Breast epithelium (tissue), 3 donors: ENCODE measurements at regions not wholly inside any gene's neighbourhood (a gene's known extent, or its start where the extent isn't known, plus 50 kb on each side); places are given as distances from the start of the nearest gene placed in this dataset.
"Not testable (repeated sequence)": the region's sequence is repeated elsewhere in the genome, so short reads cannot be mapped to it uniquely, and the experiment has no call there.

ENCODE experiments used
- POLR2A ChIP-seq: fragments of 450-650 bp; IDR thresholded peaks from one replicate; pipeline ENCODE4 v1.6.1; 2016; ENCODE audit warnings: antibody characterized with exemption, mild to moderate bottlenecking, moderate library complexity
- POLR2AphosphoS5 ChIP-seq, 3 donors: sonication (generic); formaldehyde crosslinking; IDR thresholded peaks; one replicate each; pipeline ENCODE4 v1.6.1; 2017; ENCODE audit warnings: antibody characterized with exemption in 3 of 3
- TF ChIP-seq, protein P1 (sequence below), 3 donors: fragments of 450-650 bp; IDR thresholded peaks; one replicate each; pipeline ENCODE4 v1.5.1; 2016 to 2017; ENCODE audit warnings: antibody characterized with exemption in 3 of 3, mild to moderate bottlenecking in 3 of 3, moderate library complexity in 3 of 3

DNA sequence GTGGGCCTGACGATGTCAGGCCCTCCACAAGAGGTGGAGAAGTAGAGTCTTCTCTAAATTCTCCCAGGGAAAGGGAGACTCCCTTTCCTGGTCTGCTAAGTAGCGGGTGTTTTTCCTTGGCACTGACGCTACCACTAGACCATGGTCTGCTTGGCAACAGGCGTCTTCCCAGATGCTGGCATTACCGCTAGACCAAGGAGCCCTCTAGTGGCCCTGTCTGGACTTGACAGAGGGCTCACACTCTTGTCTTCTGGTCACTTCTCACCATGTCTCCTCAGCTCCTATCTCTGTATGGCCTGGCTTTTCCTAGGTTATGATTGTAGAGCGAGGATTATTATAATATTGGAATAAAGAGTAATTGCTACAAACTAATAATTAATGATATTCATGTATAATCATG, 51.1 kb upstream of the RASSF6 start:
- TF ChIP-seq, protein P1, sequence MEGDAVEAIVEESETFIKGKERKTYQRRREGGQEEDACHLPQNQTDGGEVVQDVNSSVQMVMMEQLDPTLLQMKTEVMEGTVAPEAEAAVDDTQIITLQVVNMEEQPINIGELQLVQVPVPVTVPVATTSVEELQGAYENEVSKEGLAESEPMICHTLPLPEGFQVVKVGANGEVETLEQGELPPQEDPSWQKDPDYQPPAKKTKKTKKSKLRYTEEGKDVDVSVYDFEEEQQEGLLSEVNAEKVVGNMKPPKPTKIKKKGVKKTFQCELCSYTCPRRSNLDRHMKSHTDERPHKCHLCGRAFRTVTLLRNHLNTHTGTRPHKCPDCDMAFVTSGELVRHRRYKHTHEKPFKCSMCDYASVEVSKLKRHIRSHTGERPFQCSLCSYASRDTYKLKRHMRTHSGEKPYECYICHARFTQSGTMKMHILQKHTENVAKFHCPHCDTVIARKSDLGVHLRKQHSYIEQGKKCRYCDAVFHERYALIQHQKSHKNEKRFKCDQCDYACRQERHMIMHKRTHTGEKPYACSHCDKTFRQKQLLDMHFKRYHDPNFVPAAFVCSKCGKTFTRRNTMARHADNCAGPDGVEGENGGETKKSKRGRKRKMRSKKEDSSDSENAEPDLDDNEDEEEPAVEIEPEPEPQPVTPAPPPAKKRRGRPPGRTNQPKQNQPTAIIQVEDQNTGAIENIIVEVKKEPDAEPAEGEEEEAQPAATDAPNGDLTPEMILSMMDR (IDR thresholded peaks at IDR 0.05), result not testable (repeated sequence)
- TF ChIP-seq POLR2A; POLR2AphosphoS5 (IDR thresholded peaks at IDR 0.05): not testable (repeated sequence)
